HCT116 (cell line): ENCODE measurements at regions not wholly inside any gene's neighbourhood (a gene's known extent, or its start where the extent isn't known, plus 50 kb on each side); places are given as distances from the start of the nearest gene placed in this dataset.

ENCODE experiments used
- ATAC-seq: fragments of 200-7000 bp; cut with Tn5 transposase; 2 replicates; pipeline ENCODE4 v1.9.1; 2020; ENCODE audit warnings: mild to moderate bottlenecking, moderate library complexity
- BruUV-seq: library from RNA; stranded (reverse); fragments of 400-500 nt; replicated peaks from 2 replicates; lab custom pipeline; 2021; lab: Mats Ljungman, UMichigan
- CTCF ChIA-PET: fragments of 300-600 bp; sonication (Branson Sonifier 250); formaldehyde crosslinking; loops from one replicate; lab custom pipeline; 2021; ENCODE audit warnings: antibody characterized with exemption; lab: Charles Lee
- POLR2A ChIA-PET: fragments of 300-600, 350-600 bp; sonication (Branson Sonifier 250); formaldehyde crosslinking; loops from one replicate; lab custom pipeline; 2021; ENCODE audit warnings: antibody characterized with exemption; lab: Charles Lee
- RAD21 ChIA-PET, 2 experiments: fragments of 300-600 bp; sonication (Branson Sonifier 250); formaldehyde crosslinking; loops; one replicate each; lab custom pipeline; 2023; ENCODE audit warnings: low total read pairs in 2 of 2; ENCODE audit not compliant: uncharacterized antibody in 2 of 2, unreplicated experiment in 2 of 2, low non-redundant PET in 1 of 2; lab: Charles Lee
- DNase-seq: peaks from one replicate; pipeline ENCODE4 v3.0.0-alpha.2; 2010; ENCODE audit warnings: low read depth, low spot score
- H2AFZ ChIP-seq: fragments of 200-600 bp; shearing (Covaris generic), sonication (generic); 2 replicates; pipeline ENCODE4 v1.6.1; 2017; ENCODE audit warnings: low read depth, mixed run types, mixed read lengths, antibody characterized with exemption, low read length; ENCODE audit not compliant: poor library complexity, severe bottlenecking
- H3K27ac ChIP-seq: 2 replicates; pipeline ENCODE4 v1.5.1; 2012; ENCODE audit warnings: low read depth, low read length
- H3K27me3 ChIP-seq: fragments of 200-600 bp; sonication (generic); 2 replicates; pipeline ENCODE4 v1.6.1; 2016; ENCODE audit warnings: mixed run types, low read length, mixed read lengths; ENCODE audit not compliant: insufficient read depth
- H3K36me3 ChIP-seq, 2 experiments: fragments of 200-500 bp in 1 of 2; fragments of 200-600 bp in 1 of 2; sonication (Bioruptor generic) in 1 of 2; sonication (generic) in 1 of 2; 2 replicates each; pipeline versions ENCODE4 v1.5.1 to v1.6.1; 2014 to 2016; ENCODE audit warnings: low read length in 2 of 2, inconsistent platforms in 1 of 2, mixed read lengths in 1 of 2, mixed run types in 1 of 2; ENCODE audit not compliant: insufficient read depth in 2 of 2, control insufficient read depth in 1 of 2
- H3K4me1 ChIP-seq, 2 experiments: fragments of 200-600 bp in 1 of 2; sonication (generic) in 1 of 2; 2 replicates each; pipeline versions ENCODE4 v1.5.1 to v1.6.1; 2012 to 2017; ENCODE audit warnings: low read length in 2 of 2, inconsistent platforms in 1 of 2, mild to moderate bottlenecking in 1 of 2, mixed read lengths in 1 of 2, mixed run types in 1 of 2, moderate library complexity in 1 of 2; ENCODE audit not compliant: insufficient read depth in 2 of 2, control insufficient read depth in 1 of 2
- H3K4me2 ChIP-seq: fragments of 200-600 bp; sonication (generic); 2 replicates; pipeline ENCODE4 v1.6.1; 2017; ENCODE audit warnings: mixed run types, low read length, mixed read lengths
- H3K4me3 ChIP-seq, 2 experiments: fragments of 200-600 bp in 1 of 2; sonication (generic) in 1 of 2; replicated peaks in 1 of 2; 2 replicates each; pipeline ENCODE4 v1.5.1; 2011 to 2016; ENCODE audit warnings: low read length in 2 of 2, control low read depth in 1 of 2, low read depth in 1 of 2, mild to moderate bottlenecking in 1 of 2, mixed read lengths in 1 of 2, mixed run types in 1 of 2
- H3K79me2 ChIP-seq: fragments of 200-600 bp; sonication (generic); 2 replicates; pipeline ENCODE4 v1.6.1; 2017; ENCODE audit warnings: mild to moderate bottlenecking, mixed run types, low read length, moderate library complexity, mixed read lengths; ENCODE audit not compliant: insufficient read depth
- H3K9ac ChIP-seq: fragments of 200-600 bp; sonication (generic); 2 replicates; pipeline ENCODE4 v1.6.1; 2016; ENCODE audit warnings: low read length, mixed read lengths
- H3K9me2 ChIP-seq: fragments of 200-600 bp; sonication (generic), shearing (Covaris generic); 2 replicates; pipeline ENCODE4 v1.6.1; 2017; ENCODE audit warnings: mixed run types, mild to moderate bottlenecking, moderate library complexity; ENCODE audit not compliant: insufficient read depth
- H3K9me3 ChIP-seq, 2 experiments: fragments of 200-500 bp in 1 of 2; fragments of 200-600 bp in 1 of 2; sonication (Bioruptor generic) in 1 of 2; sonication (generic) in 1 of 2; 2 replicates each; pipeline ENCODE4 v1.6.1; 2014 to 2017; ENCODE audit warnings: low read length in 2 of 2, mixed read lengths in 2 of 2, inconsistent platforms in 1 of 2, low read depth in 1 of 2, mild to moderate bottlenecking in 1 of 2, mixed run types in 1 of 2, moderate library complexity in 1 of 2; ENCODE audit not compliant: control insufficient read depth in 1 of 2, insufficient read depth in 1 of 2
- H4K20me1 ChIP-seq: fragments of 200-600 bp; sonication (generic), shearing (Covaris generic); 2 replicates; pipeline ENCODE4 v1.6.1; 2017; ENCODE audit warnings: mixed run types, mild to moderate bottlenecking, moderate library complexity; ENCODE audit not compliant: insufficient read depth
- CTCF ChIP-seq, 3 experiments: fragments of 200-600 bp in 1 of 3; sonication (generic) in 1 of 3; IDR thresholded peaks in 2 of 3; conservative IDR thresholded peaks in 1 of 3; 2 replicates each; pipeline ENCODE4 v1.5.1; 2012 to 2017; ENCODE audit warnings: low read depth in 2 of 3, low read length in 2 of 3, antibody characterized with exemption in 1 of 3, borderline replicate concordance in 1 of 3, control low read depth in 1 of 3, mild to moderate bottlenecking in 1 of 3, mixed read lengths in 1 of 3, mixed run types in 1 of 3, moderate library complexity in 1 of 3; ENCODE audit not compliant: insufficient read depth in 1 of 3
- ELF1 ChIP-seq: IDR thresholded peaks from 2 replicates; pipeline ENCODE4 v1.6.1; 2012; ENCODE audit warnings: low read depth, borderline replicate concordance
- EZH2phosphoT487 ChIP-seq: fragments of 200-600 bp; IDR thresholded peaks from 2 replicates; pipeline ENCODE4 v1.6.1; 2018; ENCODE audit warnings: antibody characterized with exemption, borderline replicate concordance
- FOSL1 ChIP-seq: IDR thresholded peaks from 2 replicates; pipeline ENCODE4 v1.6.1; 2012; ENCODE audit warnings: low read depth
- JUND ChIP-seq: IDR thresholded peaks from 2 replicates; pipeline ENCODE4 v1.6.1; 2012
- MAX ChIP-seq: IDR thresholded peaks from 2 replicates; pipeline ENCODE4 v1.6.1; 2012
- RAD21 ChIP-seq: IDR thresholded peaks from 2 replicates; pipeline ENCODE4 v1.6.1; 2012; ENCODE audit warnings: low read depth, mild to moderate bottlenecking
- SP1 ChIP-seq: IDR thresholded peaks from 2 replicates; pipeline ENCODE4 v1.6.1; 2012; ENCODE audit warnings: low read depth
- ZFX ChIP-seq: fragments of 450-650 bp; IDR thresholded peaks from 2 replicates; pipeline ENCODE4 v1.6.1; 2017
- intact Hi-C: fragments of 100-400 bp; cut with micrococcal nuclease; formaldehyde crosslinking; loops from 2 replicates; pipeline ENCODE4 v1.10.0; 2022
- TF ChIP-seq, protein P1 (sequence below): IDR thresholded peaks from 2 replicates; pipeline ENCODE4 v1.6.1; 2011; ENCODE audit warnings: mild to moderate bottlenecking, low read length, moderate library complexity; ENCODE audit not compliant: insufficient replicate concordance; ENCODE audit errors: extremely low read depth

GRCh38 chr4:145333786-145334185 lies 147.9 kb upstream of the SMAD1 start:
- Histone ChIP-seq H3K9ac (no peak overlapping the region), H3K4me3 (no peak overlapping the region), H3K79me2 (no peaks in the 10 kb centered on the region), H4K20me1 (no peaks in the 10 kb centered on the region), H3K4me1 (no peaks in the 10 kb centered on the region), H3K4me2 (no peak overlapping the region), H3K36me3 (no peaks in the 10 kb centered on the region), H3K27me3 (no peaks in the 10 kb centered on the region), H3K9me2 (no peaks in the 10 kb centered on the region), H2AFZ (no peak overlapping the region), H3K9me3 (no peaks in the 10 kb centered on the region), H3K27ac (no peak overlapping the region)
- ATAC-seq (no peak), DNase-seq (no peak)
- intact Hi-C loops = no loop called here
- POLR2A ChIA-PET = no interaction called here
- RAD21 ChIA-PET = no interaction called here
- TF ChIP-seq CTCF (IDR thresholded peaks at IDR 0.05 in 2 of 3, conservative IDR thresholded peaks at IDR 0.05 in 1 of 3; ENCODE audit: borderline replicate concordance in 1 of 3, insufficient read depth in 1 of 3, low read depth in 2 of 3, low read length in 2 of 3) (no peak), MAX (no peak), RAD21 (no peak), JUND (no peak), SP1 (no peak), ELF1 (no peak), EZH2phosphoT487 (no peak), ZFX (no peak), FOSL1 (no peak)
- TF ChIP-seq, protein P1, sequence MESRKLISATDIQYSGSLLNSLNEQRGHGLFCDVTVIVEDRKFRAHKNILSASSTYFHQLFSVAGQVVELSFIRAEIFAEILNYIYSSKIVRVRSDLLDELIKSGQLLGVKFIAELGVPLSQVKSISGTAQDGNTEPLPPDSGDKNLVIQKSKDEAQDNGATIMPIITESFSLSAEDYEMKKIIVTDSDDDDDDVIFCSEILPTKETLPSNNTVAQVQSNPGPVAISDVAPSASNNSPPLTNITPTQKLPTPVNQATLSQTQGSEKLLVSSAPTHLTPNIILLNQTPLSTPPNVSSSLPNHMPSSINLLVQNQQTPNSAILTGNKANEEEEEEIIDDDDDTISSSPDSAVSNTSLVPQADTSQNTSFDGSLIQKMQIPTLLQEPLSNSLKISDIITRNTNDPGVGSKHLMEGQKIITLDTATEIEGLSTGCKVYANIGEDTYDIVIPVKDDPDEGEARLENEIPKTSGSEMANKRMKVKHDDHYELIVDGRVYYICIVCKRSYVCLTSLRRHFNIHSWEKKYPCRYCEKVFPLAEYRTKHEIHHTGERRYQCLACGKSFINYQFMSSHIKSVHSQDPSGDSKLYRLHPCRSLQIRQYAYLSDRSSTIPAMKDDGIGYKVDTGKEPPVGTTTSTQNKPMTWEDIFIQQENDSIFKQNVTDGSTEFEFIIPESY = no peak
- CTCF ChIA-PET = no interaction called here
- BruUV-seq = no TSS peak
